GM12891 (cell line): ENCODE measurements at regions not wholly inside any gene's neighbourhood (a gene's known extent, or its start where the extent isn't known, plus 50 kb on each side); places are given as distances from the start of the nearest gene placed in this dataset.
"Not testable (repeated sequence)": the region's sequence is repeated elsewhere in the genome, so short reads cannot be mapped to it uniquely, and the experiment has no call there.

Source experiments
- DNase-seq: peaks from one replicate; pipeline ENCODE4 v3.0.0; 2011; ENCODE audit warnings: low spot score; ENCODE audit not compliant: insufficient read length
- FAIRE-seq: peaks from 2 replicates; lab custom pipeline; 2011; peaks lifted over from hg19 to GRCh38; lab: Jason Lieb, UNC
- PAX5 ChIP-seq: IDR thresholded peaks from 2 replicates; pipeline ENCODE4 v1.6.1; 2011; ENCODE audit warnings: low read length, moderate library complexity, mild to moderate bottlenecking; ENCODE audit not compliant: insufficient read depth, severe bottlenecking
- POLR2A ChIP-seq: IDR thresholded peaks from 2 replicates; pipeline ENCODE4 v1.6.1; 2011; ENCODE audit warnings: low read depth, low read length, control low read depth
- POLR2AphosphoS5 ChIP-seq: IDR thresholded peaks from 2 replicates; pipeline ENCODE4 v1.6.1; 2011; ENCODE audit warnings: low read depth, low read length, control low read depth
- POU2F2 ChIP-seq: IDR thresholded peaks from 2 replicates; pipeline ENCODE4 v1.6.1; 2011; ENCODE audit warnings: low read depth, mild to moderate bottlenecking, control low read depth, low read length, moderate library complexity
- SPI1 ChIP-seq: IDR thresholded peaks from 2 replicates; pipeline ENCODE4 v1.6.1; 2011; ENCODE audit warnings: low read depth, low read length, control low read depth
- TAF1 ChIP-seq: IDR thresholded peaks from 2 replicates; pipeline ENCODE4 v1.6.1; 2011; ENCODE audit warnings: low read depth, low read length, control low read depth

DNA sequence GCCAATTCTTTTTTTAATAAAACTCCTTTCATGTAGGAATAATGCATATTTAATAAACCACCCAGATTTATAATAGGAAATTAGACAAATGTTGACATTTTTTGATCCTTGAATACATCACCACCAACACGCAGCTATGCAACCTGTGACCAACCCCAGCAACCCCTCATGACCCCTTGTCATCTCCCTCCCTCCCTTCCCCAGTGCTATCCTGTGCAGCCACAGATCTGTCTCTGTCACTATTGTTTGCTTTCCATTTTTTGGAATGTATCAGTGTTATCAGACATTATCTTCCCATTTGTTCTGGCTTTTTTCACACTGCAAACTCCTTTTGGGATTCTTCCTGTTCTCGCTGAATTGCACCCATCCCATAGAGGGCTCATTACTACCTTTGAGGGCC lies 114.1 kb downstream of the VPREB1 start:
- FAIRE-seq = no peak
- no peak for DNase-seq
- TF ChIP-seq SPI1 = no peak
- no peak for TF ChIP-seq POLR2AphosphoS5
- TF ChIP-seq POLR2A = no peak
- no peak for TF ChIP-seq POU2F2
- no peak for TF ChIP-seq TAF1
- TF ChIP-seq PAX5 = no peak

- FAIRE-seq (no peak), DNase-seq (no peak)
- TF ChIP-seq POLR2AphosphoS5 (no peak), PAX5 (no peak), SPI1 (no peak), POU2F2 (no peak), POLR2A (no peak), TAF1 (no peak)
These were observed 114.9 kb downstream of the VPREB1 start for GRCh38 chr22:22359465-22359864.

GRCh38 chr22:22360014-22360413 lies 115.4 kb downstream of the VPREB1 start:
- FAIRE-seq (no peak), DNase-seq (no peak)
- TF ChIP-seq POLR2A (no peak), PAX5 (no peak), SPI1 (no peak), POU2F2 (no peak), POLR2AphosphoS5 (no peak), TAF1 (no peak)

GRCh38 chr22:22362311-22362710 lies 117.7 kb downstream of the VPREB1 start:
- TF ChIP-seq PAX5 = no peak
- no peak for TF ChIP-seq POU2F2
- TF ChIP-seq SPI1 = no peak
- no peak for TF ChIP-seq TAF1
- no peak for TF ChIP-seq POLR2A
- no peak for TF ChIP-seq POLR2AphosphoS5
- FAIRE-seq (no peak), DNase-seq (no peak)

DNA sequence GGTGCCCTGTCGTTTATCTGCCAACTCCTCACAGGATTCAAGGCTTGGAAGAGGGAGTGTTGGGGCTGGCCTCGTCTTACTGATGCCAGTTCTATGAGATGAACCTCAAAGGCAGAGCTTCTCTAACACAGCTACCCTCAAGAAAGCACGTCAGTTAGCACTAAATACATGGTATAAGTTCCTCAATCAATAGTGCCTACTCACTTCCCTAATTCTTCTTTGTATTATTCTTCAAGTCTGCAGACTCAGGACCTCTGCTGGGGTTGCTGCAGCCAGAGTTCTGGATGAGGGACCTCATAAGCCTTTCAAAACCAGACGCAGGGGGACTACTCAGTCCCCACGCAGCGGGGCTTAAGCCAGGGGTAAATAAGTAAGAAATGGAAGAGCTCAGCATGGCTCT lies 118.3 kb downstream of the VPREB1 start:
- FAIRE-seq (no peak), DNase-seq (no peak)
- TF ChIP-seq SPI1 (peak; percentile 65), TAF1 (no peak)

GRCh38 chr22:22364207-22364606 lies 119.6 kb downstream of the VPREB1 start:
- TF ChIP-seq POLR2AphosphoS5 (no peak), POU2F2 (no peak), TAF1 (no peak), SPI1 (no peak), PAX5 (no peak)
- DNase-seq = no peak
- FAIRE-seq = no peak

DNA sequence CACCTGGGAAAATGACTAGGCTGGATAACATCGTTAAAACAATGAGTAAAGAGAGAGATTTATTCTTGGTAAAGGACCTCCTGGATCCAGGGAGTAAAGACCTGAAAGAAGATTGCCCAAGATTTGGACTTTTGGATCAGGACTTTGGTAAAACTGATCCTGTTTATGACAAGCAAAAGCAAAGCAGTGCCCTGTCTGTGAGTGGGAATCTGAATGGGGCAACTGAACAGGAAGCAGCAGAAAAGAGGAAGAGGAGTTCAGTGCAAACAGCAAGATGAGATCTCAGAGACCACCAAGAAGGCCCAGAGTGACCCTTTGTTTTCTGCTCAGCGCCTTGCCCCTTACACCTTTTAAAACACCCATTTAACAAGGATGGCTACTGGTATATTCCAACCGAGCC lies 122.0 kb downstream of the VPREB1 start:
- TF ChIP-seq POU2F2 (no peak), SPI1 (peak; percentile 54)
- FAIRE-seq (no peak), DNase-seq (no peak)

GRCh38 chr22:22368516-22368915 lies 123.9 kb downstream of the VPREB1 start:
- TF ChIP-seq POLR2A (no peak), TAF1 (no peak), POU2F2 (no peak), SPI1 (no peak), PAX5 (no peak), POLR2AphosphoS5 (no peak)
- FAIRE-seq = no peak
- no peak for DNase-seq

- not testable (repeated sequence) for DNase-seq, FAIRE-seq
- TF ChIP-seq POU2F2 = peak; percentile 64; the same call in 1 of the 2 replicates
These were observed 124.8 kb downstream of the VPREB1 start for GRCh38 chr22:22369219-22369963.

- TF ChIP-seq POU2F2 (no peak), TAF1 (no peak), SPI1 (no peak), PAX5 (no peak), POLR2A (no peak), POLR2AphosphoS5 (no peak)
- DNase-seq (no peak), FAIRE-seq (peak; percentile 73)
These were observed 125.3 kb downstream of the VPREB1 start for GRCh38 chr22:22369964-22370270.

GRCh38 chr22:22371031-22371541 lies 126.5 kb downstream of the VPREB1 start:
- FAIRE-seq (peak; percentile 85), DNase-seq (no peak)
- TF ChIP-seq PAX5 (no peak), POU2F2 (no peak), POLR2A (no peak), SPI1 (no peak), TAF1 (no peak), POLR2AphosphoS5 (no peak)
